Astrocyte (in vitro differentiated cells and primary cell): ENCODE measurements at regions not wholly inside any gene's neighbourhood (a gene's known extent, or its start where the extent isn't known, plus 50 kb on each side); places are given as distances from the start of the nearest gene placed in this dataset.

ENCODE experiments used
- EZH2 ChIP-seq: IDR thresholded peaks from 2 replicates; pipeline ENCODE4 v1.6.1; 2012; ENCODE audit warnings: mild to moderate bottlenecking, low read length, inconsistent platforms; ENCODE audit not compliant: insufficient read depth
- TF ChIP-seq, protein P1 (sequence below): IDR thresholded peaks from 2 replicates; pipeline ENCODE4 v1.5.1; 2011; ENCODE audit warnings: low read depth, mild to moderate bottlenecking, inconsistent platforms, low read length, moderate library complexity; ENCODE audit not compliant: insufficient read depth

DNA sequence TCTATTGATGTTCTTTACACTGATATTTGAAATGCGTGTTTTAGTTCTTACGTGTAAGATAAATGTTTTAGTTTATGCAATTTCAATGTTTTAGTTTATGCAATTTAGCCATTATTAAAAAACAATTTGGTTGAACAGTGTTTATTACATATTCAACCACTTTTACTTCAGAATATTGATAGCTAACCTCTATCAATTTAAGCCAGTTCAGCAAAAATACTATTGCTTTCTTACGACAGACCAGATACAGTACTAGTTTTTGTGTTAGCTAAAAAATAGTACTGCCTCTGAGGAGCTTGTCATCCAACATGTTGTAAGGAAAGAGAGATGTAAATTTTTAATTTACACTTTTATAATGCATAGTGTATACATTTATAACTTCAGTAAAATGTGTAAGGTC lies 361.7 kb upstream of the FAT1 start:
- no peak for TF ChIP-seq EZH2
- TF ChIP-seq, protein P1, sequence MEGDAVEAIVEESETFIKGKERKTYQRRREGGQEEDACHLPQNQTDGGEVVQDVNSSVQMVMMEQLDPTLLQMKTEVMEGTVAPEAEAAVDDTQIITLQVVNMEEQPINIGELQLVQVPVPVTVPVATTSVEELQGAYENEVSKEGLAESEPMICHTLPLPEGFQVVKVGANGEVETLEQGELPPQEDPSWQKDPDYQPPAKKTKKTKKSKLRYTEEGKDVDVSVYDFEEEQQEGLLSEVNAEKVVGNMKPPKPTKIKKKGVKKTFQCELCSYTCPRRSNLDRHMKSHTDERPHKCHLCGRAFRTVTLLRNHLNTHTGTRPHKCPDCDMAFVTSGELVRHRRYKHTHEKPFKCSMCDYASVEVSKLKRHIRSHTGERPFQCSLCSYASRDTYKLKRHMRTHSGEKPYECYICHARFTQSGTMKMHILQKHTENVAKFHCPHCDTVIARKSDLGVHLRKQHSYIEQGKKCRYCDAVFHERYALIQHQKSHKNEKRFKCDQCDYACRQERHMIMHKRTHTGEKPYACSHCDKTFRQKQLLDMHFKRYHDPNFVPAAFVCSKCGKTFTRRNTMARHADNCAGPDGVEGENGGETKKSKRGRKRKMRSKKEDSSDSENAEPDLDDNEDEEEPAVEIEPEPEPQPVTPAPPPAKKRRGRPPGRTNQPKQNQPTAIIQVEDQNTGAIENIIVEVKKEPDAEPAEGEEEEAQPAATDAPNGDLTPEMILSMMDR, result no peak
